NCI-H748 treated with DMSO at 0.1 percent for 48 hours (cell line): ENCODE measurements at regions not wholly inside any gene's neighbourhood (a gene's known extent, or its start where the extent isn't known, plus 50 kb on each side); places are given as distances from the start of the nearest gene placed in this dataset.

ENCODE experiments used
- DNase-seq: peaks from one replicate; lab custom pipeline; 2025; lab: John Stamatoyannopoulos, UW

DNA sequence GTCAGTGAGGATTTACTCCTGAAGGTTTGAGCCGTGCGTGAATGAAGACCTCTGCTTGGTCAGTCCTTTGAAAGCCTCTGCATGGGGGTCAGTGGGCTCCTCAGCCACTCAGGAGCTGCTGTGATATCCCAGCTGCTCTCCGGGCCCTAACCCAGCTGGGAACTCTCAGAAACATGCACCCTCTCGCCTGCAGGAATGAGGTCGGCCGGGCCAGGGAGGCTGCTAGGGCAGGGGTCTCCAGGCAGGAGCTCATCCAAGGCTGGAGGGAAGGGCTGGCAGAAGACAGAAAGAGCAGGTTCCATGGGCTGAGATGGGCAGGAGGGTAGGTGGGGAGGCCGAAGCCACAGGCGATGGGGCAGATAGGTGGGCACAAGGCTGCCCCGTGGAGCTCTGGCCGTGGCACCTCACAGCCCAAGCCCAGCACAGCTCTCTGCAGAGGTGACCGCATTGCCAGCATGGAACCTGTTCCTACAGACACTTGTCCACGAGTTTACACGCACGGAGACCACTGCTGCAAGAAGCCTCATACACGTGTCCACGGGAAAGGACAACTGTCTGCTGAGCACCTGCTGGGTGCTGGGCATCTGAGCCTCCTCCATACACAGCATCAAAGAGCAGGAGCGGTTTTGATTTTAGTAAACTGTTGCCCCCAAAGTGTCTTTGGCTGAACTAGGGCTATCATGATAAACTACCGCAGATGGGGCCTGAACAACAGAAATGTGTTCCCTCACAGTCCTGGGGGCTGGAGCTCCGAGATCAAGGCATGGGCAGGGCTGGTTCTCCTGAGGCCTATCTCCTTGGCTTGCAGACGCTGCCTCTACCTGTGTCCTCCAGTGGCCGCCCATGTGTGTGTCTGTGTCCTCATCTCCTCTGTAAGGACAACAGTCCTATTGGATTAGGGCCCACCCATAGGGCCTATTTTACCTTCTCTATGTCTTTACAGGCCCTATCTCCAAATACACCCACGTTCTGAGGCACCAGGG lies 85.2 kb upstream of the ADAMTS2 start:
- DNase-seq, result no peak

DNA sequence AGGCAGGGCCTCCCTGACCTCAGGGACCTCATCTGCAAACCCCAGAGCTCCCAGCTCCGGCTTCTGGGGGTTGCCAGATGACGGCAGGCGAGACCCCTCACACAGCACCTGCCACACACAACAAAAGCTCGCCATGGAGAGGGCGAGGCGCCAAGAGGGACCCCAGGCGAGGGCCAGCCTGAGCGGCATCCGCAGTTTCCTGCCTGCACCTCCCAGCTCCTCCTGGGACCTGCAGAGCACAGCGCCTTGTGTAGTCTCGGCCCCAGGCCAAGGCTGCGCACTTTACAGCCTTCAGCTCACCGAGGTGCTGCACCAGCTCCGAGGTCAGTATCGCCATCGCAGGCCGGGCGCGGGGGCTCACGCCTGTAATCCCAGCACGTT lies 82.4 kb upstream of the ADAMTS2 start:
- no peak for DNase-seq

DNA sequence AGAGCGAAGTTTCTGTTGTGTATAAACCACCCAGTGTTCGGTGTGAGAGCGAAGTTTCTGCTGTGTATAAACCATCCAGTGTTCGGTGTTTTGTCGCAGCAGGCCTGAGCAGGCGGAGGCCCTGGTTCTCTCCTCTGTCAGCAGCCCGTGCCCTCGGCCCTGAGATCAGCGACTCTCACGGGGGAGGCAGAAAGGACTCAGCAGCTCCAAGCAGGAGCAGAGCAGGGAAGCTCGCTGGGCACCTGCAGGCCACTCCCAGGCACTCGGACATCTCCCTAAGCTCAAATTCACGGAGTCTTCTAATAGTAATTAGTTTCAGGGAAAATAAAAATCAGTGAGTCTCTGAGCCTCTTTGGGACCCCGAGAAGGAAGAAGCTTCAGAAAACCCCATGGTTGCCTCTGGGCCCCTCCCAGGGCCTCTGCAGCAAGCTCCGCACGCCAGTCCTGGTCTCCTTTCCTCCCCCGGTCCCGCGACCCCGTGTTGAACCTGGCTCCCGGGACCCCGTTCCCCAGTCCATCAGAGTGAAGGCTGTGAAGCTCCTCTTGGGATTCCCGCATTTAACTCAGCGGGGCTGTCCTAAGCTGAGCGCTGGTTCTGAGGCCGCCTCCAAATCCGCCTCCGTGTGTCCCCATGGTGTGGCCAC lies 81.9 kb upstream of the ADAMTS2 start:
- no peak for DNase-seq

DNA sequence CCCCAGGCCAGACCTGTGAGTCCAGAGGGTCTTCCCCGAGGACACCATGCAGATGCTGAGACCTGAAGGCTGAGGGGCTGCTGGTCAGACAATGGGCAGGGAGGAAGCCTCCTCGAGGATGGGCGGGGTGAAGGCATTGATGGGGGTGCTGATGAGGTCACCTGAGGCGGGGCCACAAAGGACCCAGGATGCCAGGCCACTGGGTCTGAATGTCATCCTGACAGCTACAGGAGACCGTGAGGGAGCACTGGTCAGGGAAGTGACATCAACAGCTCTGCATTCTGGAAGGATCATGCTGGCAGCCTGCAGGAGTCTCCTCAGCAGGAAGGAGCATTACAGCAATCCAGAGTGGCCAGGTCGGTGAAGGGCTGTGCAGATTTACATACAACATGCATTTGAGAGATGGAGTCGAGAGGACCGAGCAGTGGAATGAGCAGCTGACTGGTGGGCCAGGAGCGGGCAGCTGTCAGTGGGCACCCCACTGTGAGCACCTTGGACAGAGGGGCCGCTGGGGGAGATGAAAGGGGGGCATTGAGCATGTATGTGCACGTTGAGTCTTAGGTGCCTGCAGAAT lies 77.7 kb upstream of the ADAMTS2 start:
- DNase-seq, result no peak

DNA sequence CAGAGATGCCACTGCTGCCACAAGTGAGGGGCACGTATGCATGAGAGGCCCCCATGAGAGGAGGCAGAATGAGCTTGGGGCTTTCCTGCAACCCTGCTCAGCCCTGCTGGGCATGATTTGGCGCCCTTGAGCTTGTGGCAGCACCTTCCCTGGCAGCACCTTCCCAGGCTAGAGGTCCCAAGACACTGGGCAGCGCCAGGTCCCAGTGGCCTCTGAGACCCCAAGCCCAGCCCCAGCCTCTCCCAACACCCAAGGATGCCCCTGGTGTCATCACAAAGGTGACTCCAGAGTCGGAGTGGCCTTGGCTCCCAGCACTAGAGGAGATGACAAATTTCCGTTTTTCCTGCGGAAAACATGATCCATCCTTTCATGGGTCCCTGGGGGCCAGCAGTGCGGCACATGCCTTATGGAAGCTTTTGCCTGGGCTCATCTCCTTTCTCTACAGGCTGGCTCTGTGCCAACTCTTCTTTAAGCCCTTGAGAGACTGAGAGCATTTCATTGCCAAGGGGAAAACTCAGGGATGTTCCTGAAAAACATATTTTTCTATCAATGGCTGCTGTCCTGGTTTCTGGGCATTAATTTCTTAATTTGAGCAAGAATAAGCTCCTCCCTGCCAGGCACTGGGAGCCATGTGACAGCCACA lies 77.1 kb upstream of the ADAMTS2 start:
- DNase-seq, result no peak

DNA sequence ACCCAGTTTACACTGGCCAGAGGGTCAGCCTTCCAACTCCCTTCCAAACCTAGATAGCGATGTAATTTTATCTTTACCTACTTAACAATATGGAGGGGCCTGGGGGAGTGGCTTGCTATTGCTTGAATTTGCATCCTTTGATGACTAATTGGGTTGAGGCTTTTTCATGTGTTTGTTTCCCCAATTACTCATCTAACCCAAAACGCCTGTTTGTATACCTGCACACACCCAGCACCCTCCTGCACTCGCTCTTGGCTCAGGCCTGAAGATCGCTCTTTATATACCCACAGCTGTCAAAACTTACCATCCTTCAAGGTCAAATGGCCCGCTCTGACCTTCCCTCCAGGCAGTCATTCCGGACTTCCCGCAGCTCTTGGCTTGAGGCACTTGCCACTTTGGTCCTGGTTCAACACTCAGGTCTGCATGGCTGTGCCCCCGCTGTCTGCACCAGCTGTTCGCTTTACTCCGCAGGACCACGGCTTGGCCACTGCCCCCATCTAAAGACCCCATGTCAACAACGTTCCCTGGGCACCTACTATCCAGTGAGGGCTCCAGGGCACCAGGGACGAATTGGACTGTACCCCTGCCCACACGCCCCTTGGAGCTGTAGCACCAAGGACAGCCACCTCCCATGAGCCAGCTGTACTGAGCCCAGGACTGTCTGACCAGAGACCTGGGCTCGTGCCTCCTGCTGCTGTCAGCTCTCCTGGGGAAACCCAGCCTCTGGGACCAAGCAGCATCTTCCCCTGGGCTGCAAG lies 76.1 kb upstream of the ADAMTS2 start:
- no peak for DNase-seq

DNA sequence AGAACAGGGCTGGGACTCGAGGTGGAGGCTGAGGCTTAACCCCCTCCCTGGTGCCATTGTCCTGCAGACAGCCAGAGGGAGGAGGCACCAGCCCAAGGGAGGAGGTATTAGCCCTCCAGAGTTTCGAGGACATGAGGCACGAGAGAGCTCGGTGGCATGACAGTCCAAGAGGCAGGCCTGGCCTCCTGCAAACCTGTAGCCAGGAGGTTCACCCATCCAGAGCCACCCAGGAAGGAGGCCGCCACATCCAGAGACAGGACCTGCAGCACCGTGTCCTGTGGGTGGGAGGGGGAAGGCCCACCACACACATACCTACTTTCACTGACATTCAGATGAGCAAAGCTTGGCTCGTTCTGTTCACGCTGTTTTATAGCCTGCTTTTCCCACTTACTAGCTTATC lies 75.2 kb upstream of the ADAMTS2 start:
- DNase-seq, result no peak

DNA sequence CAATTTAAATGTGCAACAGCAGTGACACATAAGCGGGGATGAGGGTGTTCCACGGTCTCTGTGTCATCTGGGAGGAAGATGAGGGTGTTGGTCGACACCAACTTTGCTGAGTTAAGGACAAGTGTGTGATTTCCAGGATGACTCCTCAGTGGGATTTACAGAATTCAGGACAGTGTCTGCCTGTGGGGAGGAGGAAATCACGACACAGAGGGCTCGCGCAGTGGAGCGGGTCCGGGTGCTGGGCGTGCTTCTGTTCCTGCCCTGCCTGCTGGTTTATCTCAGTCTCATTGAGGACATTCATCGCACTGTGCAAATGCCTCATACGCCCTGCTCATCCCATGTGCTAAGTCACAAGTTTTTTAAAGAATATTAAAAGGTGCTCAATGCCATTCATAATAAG lies 73.7 kb upstream of the ADAMTS2 start:
- DNase-seq, result no peak

DNA sequence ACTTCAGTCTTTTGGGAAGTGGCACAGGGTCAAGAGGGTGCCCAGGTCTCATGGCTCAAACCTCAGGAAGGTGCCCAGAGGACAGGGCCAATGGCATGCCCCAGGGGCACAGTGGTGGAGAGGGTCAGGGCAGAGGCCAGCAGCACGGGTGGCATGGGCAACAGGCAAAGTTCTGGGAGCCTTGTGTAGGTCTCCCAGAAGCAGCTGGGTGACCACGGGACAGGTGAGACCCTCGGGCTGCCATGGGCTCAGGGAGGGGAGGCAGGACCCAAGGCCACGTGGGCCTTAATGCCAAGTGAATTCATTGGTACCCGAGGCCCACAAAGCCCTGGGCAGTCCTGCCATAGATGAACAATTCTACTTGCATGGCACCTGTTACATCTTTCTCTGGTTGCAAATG lies 72.4 kb upstream of the ADAMTS2 start:
- no peak for DNase-seq

DNA sequence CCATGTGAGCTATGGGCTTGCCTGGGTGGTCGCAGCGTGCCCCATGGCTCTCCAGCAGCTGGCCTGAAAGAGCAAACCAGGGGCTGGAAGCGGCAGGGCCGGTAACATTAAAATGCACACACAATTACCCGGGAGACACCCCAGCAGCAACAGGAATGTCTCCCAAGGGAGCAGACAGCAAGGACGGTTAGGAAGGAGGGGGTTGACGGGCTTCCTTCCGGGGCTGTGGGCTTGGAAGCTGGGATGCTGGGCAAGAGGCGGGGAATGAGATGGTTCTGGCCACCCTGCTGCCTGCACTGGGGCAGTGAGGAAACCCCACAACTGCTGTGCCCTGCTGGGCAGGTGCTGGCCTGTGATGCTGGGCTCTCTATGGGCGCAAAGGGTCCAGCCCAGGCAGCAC lies 71.8 kb upstream of the ADAMTS2 start:
- no peak for DNase-seq

DNA sequence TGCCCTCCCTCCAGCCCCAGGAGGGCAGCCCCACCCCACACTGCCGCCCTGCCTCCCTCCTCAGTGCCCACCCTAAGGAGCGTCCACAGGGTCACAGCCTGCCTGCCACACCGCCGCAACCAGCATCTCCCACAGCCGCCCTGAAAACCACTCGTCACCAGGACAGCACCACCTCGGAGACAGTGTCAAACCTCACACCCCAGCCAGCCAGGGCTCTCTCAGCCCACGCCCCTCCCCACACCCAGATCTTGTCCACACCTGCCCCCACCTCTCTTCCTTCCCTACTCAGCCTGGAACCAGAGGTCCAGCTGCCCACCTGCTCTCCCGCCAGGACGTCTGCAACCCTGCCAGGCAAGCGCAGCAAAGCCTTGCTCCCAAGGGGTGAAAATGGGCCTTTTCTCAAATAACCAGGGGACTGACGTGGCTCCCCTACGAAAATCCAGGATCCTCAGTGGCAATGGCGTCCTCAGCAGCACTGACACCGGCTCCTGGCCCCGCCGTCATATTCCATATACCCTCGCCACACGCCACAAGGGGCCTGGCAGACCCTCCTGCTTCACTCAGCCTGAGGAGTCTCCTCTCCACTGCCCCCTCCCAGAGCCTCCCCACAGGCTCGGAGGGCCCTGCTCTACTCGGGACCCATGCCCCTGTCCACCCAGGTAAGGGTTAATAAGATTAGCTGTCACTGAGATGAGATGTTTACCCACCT lies 71.0 kb upstream of the ADAMTS2 start:
- no peak for DNase-seq

DNA sequence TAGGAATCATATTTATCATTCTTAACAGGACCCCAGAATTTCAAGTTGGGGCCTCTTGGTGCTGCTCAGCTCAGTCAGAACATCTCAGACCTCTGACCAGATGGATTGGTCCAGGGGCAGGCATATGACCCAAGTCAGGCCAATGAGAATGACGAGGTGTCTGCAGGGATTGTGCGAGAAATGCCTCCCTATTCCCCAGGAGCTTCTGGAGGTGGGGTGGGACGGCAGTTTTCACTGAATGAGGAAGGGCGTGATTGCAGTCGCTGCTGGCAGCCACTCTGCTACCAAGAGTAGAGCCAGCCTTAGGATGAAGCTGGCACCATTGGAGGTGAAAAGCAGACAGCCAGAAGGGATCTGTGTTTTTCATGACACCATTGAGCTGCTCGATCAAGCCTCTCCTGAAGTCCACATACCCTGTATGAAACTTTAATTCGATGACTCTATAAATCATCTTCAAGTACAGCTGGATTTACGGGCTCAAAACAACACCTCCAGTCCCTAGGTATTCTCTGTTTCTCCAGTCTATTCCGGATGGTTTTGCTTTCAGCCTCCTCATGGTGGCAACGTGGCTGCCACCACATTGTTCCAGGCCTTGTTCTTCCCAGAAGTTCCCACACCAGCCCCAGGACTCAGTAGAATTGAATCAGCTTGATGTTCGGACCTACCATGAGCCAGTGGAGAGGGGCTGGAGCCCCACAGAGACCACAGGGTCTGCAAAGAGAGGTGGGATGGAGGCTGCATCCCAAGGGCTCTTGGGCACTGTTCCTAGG lies 70.2 kb upstream of the ADAMTS2 start:
- no peak for DNase-seq

DNA sequence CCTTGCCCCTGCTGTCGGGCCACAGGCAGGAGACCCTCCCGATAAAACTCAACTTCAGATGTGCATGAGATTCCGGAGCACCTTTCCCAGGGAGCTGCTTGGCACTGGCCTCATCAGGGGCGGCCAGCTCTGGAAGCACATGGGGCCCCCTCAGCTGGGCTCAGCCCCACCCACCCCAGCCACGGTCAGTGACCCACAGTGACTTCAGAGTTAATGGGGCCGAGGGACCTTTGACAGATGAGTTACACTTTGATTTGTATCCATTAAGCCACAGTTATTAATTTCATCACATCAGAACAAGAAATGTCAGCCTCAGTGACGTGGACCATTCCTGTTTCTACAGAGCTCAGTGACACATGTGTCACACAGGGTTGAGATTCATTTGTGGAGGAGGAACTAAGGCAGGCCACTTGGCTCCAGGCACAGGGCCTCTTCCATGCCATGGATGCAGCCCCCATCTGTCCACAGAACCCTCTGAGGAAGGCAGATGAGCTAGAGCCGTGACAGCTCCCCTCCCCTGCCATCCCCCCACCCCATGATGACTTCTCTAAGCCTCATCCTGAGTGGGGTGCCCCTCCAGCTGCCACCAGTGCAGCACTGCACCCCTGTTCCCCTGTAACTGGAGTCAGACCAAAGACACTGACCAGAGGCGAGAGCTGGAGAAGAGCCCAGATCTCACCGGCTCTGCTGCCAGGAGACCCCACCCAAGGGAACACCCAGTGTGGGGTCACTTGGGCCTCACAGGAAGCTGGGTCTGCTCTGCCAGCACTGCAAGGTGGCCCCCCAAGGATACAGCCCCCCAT lies 69.4 kb upstream of the ADAMTS2 start:
- DNase-seq, result no peak

DNA sequence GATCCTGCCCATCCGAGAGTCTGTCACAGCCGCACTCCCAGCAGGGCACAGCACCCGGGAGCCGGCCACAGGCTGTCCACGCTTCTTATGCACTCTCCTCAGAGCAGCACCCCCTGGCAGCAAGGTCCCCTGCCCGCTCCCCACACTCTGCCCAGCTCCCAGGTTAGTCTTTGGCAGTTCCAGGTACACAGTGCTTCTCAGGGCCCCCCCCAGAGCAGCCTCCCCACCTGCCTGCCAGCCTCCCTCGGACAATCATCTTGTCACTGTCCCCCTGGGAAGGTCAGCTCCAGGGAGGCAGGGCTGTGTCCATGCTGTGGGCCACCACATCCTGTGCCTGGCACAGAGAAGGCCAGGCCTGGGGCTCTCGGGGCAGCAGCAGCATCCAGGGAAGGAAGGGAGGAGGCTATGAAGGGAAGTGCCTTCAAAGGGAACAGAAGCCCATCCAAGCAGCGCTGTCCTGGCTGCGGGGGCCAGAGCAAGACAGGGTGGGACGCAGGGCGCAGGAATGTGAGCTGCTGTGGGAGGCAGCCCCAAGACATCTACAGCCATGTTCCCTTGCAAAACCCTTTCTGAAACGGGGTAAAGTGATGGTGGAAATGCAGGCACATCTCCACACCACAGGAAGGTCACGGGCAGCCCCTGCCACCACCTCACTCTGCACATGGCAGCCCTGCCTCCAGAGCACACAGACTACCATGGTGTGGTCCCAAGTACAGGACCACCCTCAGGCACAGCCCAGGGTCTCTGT lies 68.6 kb upstream of the ADAMTS2 start:
- DNase-seq, result no peak

DNA sequence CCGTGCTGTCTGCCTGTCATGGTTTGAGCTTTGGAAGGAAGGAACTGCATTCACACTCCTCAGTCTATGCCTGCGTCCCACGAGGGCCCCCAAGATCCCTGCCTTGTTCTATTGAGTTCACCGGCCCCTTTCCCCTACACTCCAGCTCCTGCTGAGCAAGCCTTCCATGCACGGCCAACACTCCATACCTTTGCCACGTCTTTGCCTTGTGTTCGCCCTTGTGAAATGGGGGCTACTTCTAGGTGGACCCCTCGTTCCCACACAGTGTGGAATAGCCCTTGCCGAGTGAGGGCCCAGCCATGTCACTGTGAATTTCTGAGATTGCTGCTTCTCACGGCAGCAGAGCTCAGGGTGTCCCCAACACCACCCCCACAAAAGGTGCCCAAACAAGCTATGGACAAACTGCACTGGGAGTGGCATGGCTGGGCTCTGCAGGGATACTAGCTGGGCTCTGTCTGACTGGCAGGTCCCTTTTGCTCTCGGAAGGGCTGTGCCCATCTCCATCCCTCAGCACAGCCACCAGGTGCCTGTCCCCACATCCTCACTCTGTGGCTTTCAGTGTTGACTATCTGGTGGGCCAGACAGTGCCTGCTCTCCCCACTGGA lies 67.9 kb upstream of the ADAMTS2 start:
- DNase-seq, result no peak

DNA sequence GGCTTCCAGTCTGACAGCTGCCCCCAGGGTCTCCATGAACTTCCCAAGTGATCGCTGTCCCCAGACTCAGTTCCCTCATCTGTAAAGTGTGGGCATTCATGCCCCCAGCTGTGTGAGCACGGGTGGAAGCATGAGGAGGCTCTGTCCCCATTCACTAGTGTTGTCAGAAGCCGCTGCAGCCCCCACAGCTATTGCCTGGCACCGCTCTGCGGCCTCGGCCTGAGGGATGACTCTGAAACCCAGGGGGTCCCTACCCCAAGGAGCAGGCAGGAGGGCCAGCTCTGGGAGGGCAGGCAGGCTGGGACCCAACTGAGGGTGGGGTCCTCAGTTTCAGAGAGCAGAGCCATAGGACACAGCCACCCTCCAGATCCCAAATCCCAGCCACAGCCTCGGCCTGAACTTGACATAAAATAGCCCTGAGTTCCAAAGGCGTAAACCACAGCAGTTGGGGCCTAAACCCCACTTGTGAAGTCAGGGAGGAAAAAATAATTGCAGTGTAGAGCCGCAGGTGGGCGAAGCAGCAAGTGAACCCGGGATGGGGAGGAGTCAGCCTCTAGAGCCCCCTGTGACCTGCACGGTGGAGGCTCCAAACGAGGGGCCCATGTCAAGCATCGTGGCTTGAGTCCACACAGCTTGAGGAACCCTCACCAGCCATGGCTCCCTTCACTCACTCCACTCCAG lies 66.0 kb upstream of the ADAMTS2 start:
- no peak for DNase-seq

DNA sequence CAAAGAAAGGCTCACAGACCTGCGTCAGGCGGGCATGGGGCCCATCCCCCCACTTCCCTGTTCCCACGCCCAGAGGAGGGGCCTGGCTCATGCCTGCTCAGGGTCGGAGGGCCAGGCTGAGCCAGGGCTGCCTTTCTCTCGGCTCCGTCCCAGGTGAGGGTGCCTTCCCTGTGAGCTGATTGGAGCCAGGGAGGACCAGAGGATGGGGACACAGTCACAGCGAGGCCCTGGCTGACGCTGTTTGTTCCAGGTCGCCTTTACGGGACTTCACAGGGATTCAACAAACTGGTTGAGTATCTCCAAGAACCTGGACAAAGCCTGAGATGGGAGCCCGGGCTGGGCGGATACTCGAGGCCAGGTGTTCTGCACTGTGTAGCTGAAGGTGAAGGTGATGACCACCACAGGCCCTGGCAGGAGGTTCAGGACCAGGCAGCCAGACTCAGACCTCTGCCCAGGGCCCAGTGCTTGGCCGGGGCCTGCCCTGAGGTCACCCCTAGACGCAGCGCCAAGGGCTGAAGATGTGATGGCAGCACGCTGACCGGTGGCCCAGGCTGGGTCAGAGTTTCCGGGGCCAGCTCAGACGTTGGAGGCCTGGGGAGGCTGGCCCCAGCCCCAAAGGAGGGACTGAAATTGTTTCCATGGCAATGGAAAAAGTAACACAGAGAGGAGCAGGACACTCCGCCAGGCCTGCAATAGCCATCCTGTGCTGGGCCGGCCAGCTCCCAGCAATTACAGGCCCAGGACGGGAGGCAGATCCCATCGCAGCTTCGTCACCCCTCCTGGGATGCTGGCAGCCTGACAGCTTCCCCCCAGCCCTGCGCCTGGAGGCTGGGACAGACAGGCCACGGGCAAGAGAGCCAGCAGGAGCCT lies 65.3 kb upstream of the ADAMTS2 start:
- DNase-seq, result no peak
